ENCODE measurements at regions not wholly inside any gene's neighbourhood (a gene's known extent, or its start where the extent isn't known, plus 50 kb on each side); places are given as distances from the start of the nearest gene placed in this dataset.
"Not testable (repeated sequence)": the region's sequence is repeated elsewhere in the genome, so short reads cannot be mapped to it uniquely, and the experiment has no call there.

GRCh38 chr6:6952484-6952883 lies 155.3 kb upstream of the RREB1 start:
- TF ChIP-seq CTCF (conservative IDR thresholded peaks at IDR 0.05; ENCODE audit: low read length) = no peak
- H3K4me3 ChIP-seq (ENCODE audit: low read length) = no peak overlapping the region
- DNase-seq (ENCODE audit: low read depth) = no peak

- DNase-seq (ENCODE audit: low read depth); H3K4me3 ChIP-seq (ENCODE audit: low read length): not testable (repeated sequence)
Observed at GRCh38 chr6:6952927-6953326, 154.8 kb upstream of the RREB1 start.

GRCh38 chr6:6960571-6961251 lies 147.1 kb upstream of the RREB1 start:
- DNase-seq (ENCODE audit: low read depth) = no peak
- no peak for TF ChIP-seq CTCF (conservative IDR thresholded peaks at IDR 0.05; ENCODE audit: low read length)
- H3K4me3 ChIP-seq (ENCODE audit: low read length) = no peak overlapping the region

GRCh38 chr6:6962086-6962485 lies 145.7 kb upstream of the RREB1 start:
- TF ChIP-seq CTCF (conservative IDR thresholded peaks at IDR 0.05; ENCODE audit: low read length) = no peak
- DNase-seq (ENCODE audit: low read depth) = no peak
- no peak overlapping the region for H3K4me3 ChIP-seq (ENCODE audit: low read length)

- no peak for DNase-seq (ENCODE audit: low read depth)
Observed at GRCh38 chr6:6962699-6963098, 145.1 kb upstream of the RREB1 start.

GRCh38 chr6:6963390-6963789 lies 144.4 kb upstream of the RREB1 start:
- not testable (repeated sequence) for H3K4me3 ChIP-seq (ENCODE audit: low read length); DNase-seq (ENCODE audit: low read depth)

More at GRCh38 chr6:6962699-6963098, 145.1 kb upstream of the RREB1 start:
- no peak for TF ChIP-seq CTCF (conservative IDR thresholded peaks at IDR 0.05; ENCODE audit: low read length)
- H3K4me3 ChIP-seq (ENCODE audit: low read length) = no peak overlapping the region

GRCh38 chr6:6964675-6965074 lies 143.1 kb upstream of the RREB1 start:
- no peak overlapping the region for H3K4me3 ChIP-seq (ENCODE audit: low read length)
- no peak for DNase-seq (ENCODE audit: low read depth)
- TF ChIP-seq CTCF (conservative IDR thresholded peaks at IDR 0.05; ENCODE audit: low read length) = no peak

GRCh38 chr6:6966127-6966526 lies 141.6 kb upstream of the RREB1 start:
- H3K4me3 ChIP-seq (ENCODE audit: low read length) = no peak overlapping the region
- no peak for TF ChIP-seq CTCF (conservative IDR thresholded peaks at IDR 0.05; ENCODE audit: low read length)
- no peak for DNase-seq (ENCODE audit: low read depth)

All from AG10803 (cell line).